ENCODE measurements at regions not wholly inside any gene's neighbourhood (a gene's known extent, or its start where the extent isn't known, plus 50 kb on each side); places are given as distances from the start of the nearest gene placed in this dataset.

DNA sequence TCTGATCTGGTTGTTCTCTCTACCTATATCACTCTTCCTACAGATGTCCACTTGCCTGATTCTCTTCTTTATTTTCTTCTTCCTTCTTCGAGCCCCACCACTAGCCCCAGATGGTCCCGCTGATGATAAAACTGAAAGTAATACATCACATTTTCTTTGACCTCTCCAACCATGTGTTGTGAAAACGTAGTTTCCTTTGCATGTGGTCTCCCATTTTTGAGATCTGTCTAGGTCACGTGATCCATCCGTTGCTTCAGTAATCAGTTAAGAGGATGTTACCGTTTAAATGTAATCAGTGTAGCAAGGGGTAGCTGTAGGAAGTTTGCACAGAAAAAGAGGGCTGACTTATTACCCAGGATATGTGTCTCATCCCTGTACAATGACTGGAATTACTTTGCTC lies 426.3 kb upstream of the TLE4 start:
- H3K4me3 ChIP-seq (ENCODE audit: low read depth, low read length), result no peak overlapping the region
- DNase-seq (ENCODE audit: low read depth), result no peak
- TF ChIP-seq, protein P1, sequence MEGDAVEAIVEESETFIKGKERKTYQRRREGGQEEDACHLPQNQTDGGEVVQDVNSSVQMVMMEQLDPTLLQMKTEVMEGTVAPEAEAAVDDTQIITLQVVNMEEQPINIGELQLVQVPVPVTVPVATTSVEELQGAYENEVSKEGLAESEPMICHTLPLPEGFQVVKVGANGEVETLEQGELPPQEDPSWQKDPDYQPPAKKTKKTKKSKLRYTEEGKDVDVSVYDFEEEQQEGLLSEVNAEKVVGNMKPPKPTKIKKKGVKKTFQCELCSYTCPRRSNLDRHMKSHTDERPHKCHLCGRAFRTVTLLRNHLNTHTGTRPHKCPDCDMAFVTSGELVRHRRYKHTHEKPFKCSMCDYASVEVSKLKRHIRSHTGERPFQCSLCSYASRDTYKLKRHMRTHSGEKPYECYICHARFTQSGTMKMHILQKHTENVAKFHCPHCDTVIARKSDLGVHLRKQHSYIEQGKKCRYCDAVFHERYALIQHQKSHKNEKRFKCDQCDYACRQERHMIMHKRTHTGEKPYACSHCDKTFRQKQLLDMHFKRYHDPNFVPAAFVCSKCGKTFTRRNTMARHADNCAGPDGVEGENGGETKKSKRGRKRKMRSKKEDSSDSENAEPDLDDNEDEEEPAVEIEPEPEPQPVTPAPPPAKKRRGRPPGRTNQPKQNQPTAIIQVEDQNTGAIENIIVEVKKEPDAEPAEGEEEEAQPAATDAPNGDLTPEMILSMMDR (IDR thresholded peaks at IDR 0.05; ENCODE audit: insufficient read depth, low read depth, low read length), result no peak

DNA sequence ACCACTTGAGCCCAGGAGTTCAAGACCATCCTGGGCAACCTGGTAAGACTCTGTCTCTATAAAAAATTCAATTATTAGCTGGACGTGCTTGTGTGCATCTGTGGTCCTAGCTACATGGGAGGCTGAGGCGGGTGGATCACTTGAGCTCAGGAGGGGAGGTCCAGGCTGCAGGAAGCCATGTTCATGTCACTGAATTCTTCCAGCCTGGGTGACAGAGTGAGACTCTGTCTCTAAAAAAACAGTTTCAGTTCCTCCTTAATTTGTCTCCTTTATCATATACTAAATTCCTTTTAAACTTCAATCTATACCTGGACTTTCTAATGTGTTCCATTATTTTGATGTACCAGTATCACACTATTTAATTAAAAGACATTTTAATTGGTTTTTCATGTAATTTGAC lies 422.2 kb upstream of the TLE4 start:
- TF ChIP-seq, protein P1 (IDR thresholded peaks at IDR 0.05; ENCODE audit: insufficient read depth, low read depth, low read length), result no peak
- DNase-seq (ENCODE audit: low read depth), result no peak
- H3K4me3 ChIP-seq (ENCODE audit: low read depth, low read length), result no peak overlapping the region

DNA sequence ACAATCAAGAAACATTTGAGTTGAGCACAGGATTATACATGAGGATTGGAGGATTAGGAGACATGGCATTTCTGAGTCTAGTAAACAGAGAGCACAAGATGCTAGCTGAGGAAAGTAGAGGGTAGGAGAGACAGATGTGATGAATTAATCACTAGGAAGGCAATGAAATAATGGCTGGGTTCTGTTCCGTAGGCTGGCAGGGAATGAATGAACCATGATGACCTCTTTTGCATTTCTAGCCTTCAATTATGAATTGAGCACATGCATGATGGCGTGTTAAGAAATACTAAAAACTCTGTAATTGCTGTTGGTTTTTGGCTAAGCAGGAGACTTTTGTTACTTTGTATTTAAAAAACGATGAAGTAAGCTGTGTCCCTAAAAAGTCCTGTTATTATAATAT lies 420.0 kb upstream of the TLE4 start:
- H3K4me3 ChIP-seq (ENCODE audit: low read depth, low read length), result no peak overlapping the region
- TF ChIP-seq, protein P1 (IDR thresholded peaks at IDR 0.05; ENCODE audit: insufficient read depth, low read depth, low read length), result no peak
- no peak for DNase-seq (ENCODE audit: low read depth)

DNA sequence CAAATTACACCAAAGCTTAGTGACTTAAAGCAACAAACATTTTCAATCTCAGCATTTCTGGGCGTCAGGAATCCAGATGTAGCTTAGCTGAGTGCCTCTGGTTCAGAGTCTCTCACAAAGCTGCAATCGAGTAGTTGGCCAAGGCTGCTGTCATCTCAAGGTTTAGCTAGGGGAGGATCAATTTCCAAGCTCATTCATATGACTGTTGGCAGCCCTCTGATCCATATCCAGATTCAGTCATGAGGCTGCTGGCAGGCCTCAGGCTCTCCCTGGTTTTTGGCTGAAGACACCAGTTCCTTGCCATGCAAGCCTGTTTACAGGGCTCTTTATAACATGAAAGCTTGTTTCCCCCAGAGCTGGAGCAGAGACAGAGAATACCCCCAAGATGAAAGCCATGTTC lies 419.5 kb upstream of the TLE4 start:
- DNase-seq (ENCODE audit: low read depth), result no peak
- H3K4me3 ChIP-seq (ENCODE audit: low read depth, low read length), result no peak overlapping the region
- TF ChIP-seq, protein P1 (IDR thresholded peaks at IDR 0.05; ENCODE audit: insufficient read depth, low read depth, low read length), result no peak

DNA sequence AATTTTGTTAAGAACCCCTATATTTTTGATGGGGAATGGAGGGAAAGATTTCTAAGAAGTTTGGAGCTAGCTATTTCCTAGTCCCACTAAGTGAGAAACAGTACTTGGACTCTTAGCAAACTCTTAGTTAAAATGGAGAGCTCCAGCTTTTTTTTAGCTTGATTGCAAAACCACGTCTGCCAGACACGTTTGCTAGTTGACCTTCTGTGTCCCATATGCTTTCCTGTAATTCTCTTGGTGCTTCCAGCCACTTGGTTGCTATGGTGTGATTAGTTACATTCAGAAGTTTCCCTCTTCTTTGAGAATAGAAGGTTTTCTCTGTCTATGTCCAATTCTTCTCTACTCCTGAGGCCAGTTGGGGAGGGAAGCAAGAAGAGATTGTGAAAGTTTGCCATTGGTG lies 417.0 kb upstream of the TLE4 start:
- peak; percentile 66 for DNase-seq (ENCODE audit: low read depth)
- H3K4me3 ChIP-seq (ENCODE audit: low read depth, low read length), result no peak overlapping the region
- TF ChIP-seq, protein P1 (IDR thresholded peaks at IDR 0.05; ENCODE audit: insufficient read depth, low read depth, low read length), result no peak

DNA sequence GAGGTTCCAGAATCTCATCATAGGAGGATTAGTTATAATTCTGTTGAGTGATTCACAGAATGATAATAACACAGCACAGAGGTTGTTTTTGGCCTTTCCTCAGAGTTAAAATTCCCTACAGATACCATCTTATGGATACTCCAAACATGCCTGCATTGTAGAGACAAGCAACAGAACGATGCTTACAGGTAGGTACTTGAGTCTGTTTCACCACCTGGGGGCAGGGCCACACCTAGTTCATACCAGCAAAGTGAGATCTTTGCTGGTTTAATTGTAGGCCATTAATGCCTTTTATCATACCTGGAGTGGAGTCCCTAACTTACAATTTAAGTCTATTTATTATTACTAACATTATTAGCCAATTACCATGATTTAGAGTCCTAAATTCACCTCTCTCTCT lies 416.5 kb upstream of the TLE4 start:
- no peak overlapping the region for H3K4me3 ChIP-seq (ENCODE audit: low read depth, low read length)
- TF ChIP-seq, protein P1 (IDR thresholded peaks at IDR 0.05; ENCODE audit: insufficient read depth, low read depth, low read length), result no peak
- DNase-seq (ENCODE audit: low read depth), result no peak

DNA sequence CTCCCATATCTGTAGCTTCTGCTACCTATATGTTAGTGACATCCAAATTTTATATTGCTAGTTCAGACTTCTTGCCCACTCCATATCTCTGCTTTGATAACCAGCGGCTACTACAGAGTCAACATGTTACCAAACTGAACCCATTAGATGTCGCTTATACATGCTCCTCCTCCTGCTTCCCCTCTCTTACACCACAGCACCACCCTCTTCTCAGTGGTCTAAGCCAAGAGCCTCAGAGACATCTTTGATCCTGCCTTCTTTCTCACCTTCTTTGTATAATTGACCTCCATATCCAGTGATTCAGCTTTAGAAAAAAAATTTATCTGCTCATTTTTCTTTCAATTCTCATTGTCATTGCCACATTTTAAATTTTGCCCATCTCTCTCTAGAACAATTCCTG lies 408.2 kb upstream of the TLE4 start:
- DNase-seq (ENCODE audit: low read depth), result no peak
- H3K4me3 ChIP-seq (ENCODE audit: low read depth, low read length), result no peak overlapping the region
- TF ChIP-seq, protein P1 (IDR thresholded peaks at IDR 0.05; ENCODE audit: insufficient read depth, low read depth, low read length), result no peak

Measured in fibroblast of villous mesenchyme (primary cell).